ENCODE measurements at regions not wholly inside any gene's neighbourhood (a gene's known extent, or its start where the extent isn't known, plus 50 kb on each side); places are given as distances from the start of the nearest gene placed in this dataset.

DNA sequence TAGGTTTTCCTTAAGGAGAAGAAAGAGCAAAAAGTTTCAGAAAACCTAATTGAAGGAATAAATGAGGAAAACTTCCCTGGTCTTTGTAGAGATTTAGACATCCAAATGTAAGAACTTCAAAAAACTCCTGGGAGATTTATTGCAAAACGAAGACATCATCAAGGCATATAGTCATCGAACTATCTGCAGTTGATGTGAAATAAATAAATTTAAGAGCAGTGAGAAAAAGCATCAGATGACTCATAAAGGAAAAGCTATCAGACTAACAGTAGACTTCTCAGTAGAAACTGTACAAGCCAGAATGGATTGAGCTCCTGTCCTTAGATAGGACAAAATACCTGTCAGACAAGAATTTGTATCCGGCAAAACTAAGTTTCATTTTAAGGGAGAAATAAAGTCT, 569.4 kb upstream of the ADAMTS5 start:
- no peak for TF ChIP-seq POLR2A (IDR thresholded peaks at IDR 0.05)
- TF ChIP-seq, protein P1, sequence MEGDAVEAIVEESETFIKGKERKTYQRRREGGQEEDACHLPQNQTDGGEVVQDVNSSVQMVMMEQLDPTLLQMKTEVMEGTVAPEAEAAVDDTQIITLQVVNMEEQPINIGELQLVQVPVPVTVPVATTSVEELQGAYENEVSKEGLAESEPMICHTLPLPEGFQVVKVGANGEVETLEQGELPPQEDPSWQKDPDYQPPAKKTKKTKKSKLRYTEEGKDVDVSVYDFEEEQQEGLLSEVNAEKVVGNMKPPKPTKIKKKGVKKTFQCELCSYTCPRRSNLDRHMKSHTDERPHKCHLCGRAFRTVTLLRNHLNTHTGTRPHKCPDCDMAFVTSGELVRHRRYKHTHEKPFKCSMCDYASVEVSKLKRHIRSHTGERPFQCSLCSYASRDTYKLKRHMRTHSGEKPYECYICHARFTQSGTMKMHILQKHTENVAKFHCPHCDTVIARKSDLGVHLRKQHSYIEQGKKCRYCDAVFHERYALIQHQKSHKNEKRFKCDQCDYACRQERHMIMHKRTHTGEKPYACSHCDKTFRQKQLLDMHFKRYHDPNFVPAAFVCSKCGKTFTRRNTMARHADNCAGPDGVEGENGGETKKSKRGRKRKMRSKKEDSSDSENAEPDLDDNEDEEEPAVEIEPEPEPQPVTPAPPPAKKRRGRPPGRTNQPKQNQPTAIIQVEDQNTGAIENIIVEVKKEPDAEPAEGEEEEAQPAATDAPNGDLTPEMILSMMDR (IDR thresholded peaks at IDR 0.05), result no peak
